ENCODE measurements at regions not wholly inside any gene's neighbourhood (a gene's known extent, or its start where the extent isn't known, plus 50 kb on each side); places are given as distances from the start of the nearest gene placed in this dataset.

DNA sequence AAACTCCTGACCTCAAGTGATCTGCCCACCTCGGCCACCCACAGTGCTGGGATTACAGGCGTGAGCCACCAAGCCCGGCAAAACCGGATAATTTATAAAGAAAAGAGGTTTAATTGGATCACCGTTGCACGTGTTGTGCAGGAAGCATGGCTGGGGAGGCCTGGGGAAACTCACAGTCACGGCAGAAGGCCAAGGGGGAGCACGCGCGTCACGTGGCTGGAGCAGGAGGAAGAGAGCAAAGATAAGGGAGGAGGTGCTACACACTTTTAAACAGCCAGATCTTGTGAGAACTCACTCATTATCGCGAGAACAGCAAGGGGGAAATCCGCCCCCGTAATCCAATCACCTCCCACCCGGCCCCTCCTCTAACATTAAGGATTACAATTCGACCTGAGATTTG lies 177.9 kb upstream of the TENM3 start:
- Histone ChIP-seq H3K9me3 (ENCODE audit: control insufficient read depth, insufficient read depth, low read length) (no peaks in the 10 kb centered on the region), H2AK9ac (replicated peaks; ENCODE audit: low read depth, low read length, poor library complexity) (no peak overlapping the region), H3K27me3 (ENCODE audit: control insufficient read depth, insufficient read depth, low read length) (no peaks in the 10 kb centered on the region), H4K8ac (ENCODE audit: low read depth in 2 of 2, low read length in 2 of 2) (no peak overlapping the region), H2AK5ac (ENCODE audit: low read depth, low read length) (no peak overlapping the region), H2BK5ac (ENCODE audit: low read depth, low read length, poor library complexity, severe bottlenecking) (no peak overlapping the region), H3K14ac (replicated peaks; ENCODE audit: low read depth, low read length) (no peak overlapping the region), H3K4me2 (ENCODE audit: low read depth, low read length) (no peak overlapping the region), H2BK15ac (ENCODE audit: low read depth, low read length) (no peak overlapping the region), H2BK20ac (ENCODE audit: low read depth, low read length) (no peak overlapping the region), H3K4me1 (ENCODE audit: control insufficient read depth, insufficient read depth, low read length) (no peaks in the 10 kb centered on the region), H2AFZ (replicated peaks; ENCODE audit: low read length, poor library complexity) (no peak overlapping the region), H3K4ac (ENCODE audit: low read depth, low read length) (no peak overlapping the region), H4K91ac (ENCODE audit: insufficient read depth, low read depth, low read length) (no peak overlapping the region), H3K56ac (ENCODE audit: extremely low read depth, insufficient read depth, low read length) (no peak overlapping the region), H4K20me1 (ENCODE audit: insufficient read depth, low read length) (no peaks in the 10 kb centered on the region), H3K27ac (ENCODE audit: insufficient read depth, low read length) (no peak overlapping the region), H3K9me1 (ENCODE audit: insufficient read depth, low read length) (no peaks in the 10 kb centered on the region), H4K5ac (ENCODE audit: low read depth, low read length) (no peak overlapping the region), H3K4me3 (ENCODE audit: insufficient read depth, low read depth, low read length) (no peak overlapping the region), H3K79me1 (ENCODE audit: low read depth in 1 of 2, low read length in 2 of 2) (no peaks in the 10 kb centered on the region), H3K23ac (ENCODE audit: low read depth, low read length) (no peak overlapping the region), H3K9ac (ENCODE audit: low read depth, low read length) (no peak overlapping the region), H2BK120ac (ENCODE audit: low read depth, low read length) (no peak overlapping the region), H3K18ac (ENCODE audit: low read depth, low read length) (no peak overlapping the region), H3K36me3 (ENCODE audit: control insufficient read depth, insufficient read depth, low read length) (no peaks in the 10 kb centered on the region)
- CTCF ChIA-PET: no interaction called here
- in situ Hi-C loops (cut with MboI; ENCODE audit: low sequenced_read_pairs): no loop called here
- intact Hi-C loops (cut with micrococcal nuclease): no loop called here
- ATAC-seq (ENCODE audit: low read depth): no peak
- dilution Hi-C loops (cut with HindIII; ENCODE audit: low sequenced_read_pairs, unreplicated experiment): no loop called here
- no peak for DNase-seq
- POLR2A ChIA-PET (ENCODE audit: unreplicated experiment): no interaction called here
- BruUV-seq (replicated peaks): no TSS peak
- 81% methylated on average over 7 of the region's 17 CpGs; no CpG with 5 or more reads in 1 of the 2 experiments for WGBS, 2 experiments (ENCODE audit: extremely low coverage in 2 of 2, insufficient read length in 1 of 2)
- TF ChIP-seq POLR2A (IDR thresholded peaks at IDR 0.05; ENCODE audit: low read depth, low read length): no peak
- TF ChIP-seq ELK1 (IDR thresholded peaks at IDR 0.05; ENCODE audit: borderline replicate concordance, low read depth, low read length): no peak
- TF ChIP-seq CEBPB (IDR thresholded peaks at IDR 0.05; ENCODE audit: low read depth, low read length): no peak
- no peak for TF ChIP-seq USF2 (IDR thresholded peaks at IDR 0.05; ENCODE audit: low read depth, low read length)
- TF ChIP-seq MAZ (IDR thresholded peaks at IDR 0.05; ENCODE audit: borderline replicate concordance, low read depth, low read length): no peak
- TF ChIP-seq RCOR1 (IDR thresholded peaks at IDR 0.05; ENCODE audit: insufficient replicate concordance, low read length): no peak
- TF ChIP-seq CTCF (conservative IDR thresholded peaks at IDR 0.05; ENCODE audit: low read depth, low read length): no peak
- no peak for TF ChIP-seq MXI1 (IDR thresholded peaks at IDR 0.05; ENCODE audit: borderline replicate concordance, low read depth, low read length)
- TF ChIP-seq BHLHE40 (IDR thresholded peaks at IDR 0.05; ENCODE audit: low read depth, low read length): no peak
- no peak for TF ChIP-seq RFX5 (IDR thresholded peaks at IDR 0.05; ENCODE audit: low read depth, low read length)
- no peak for TF ChIP-seq CHD1 (IDR thresholded peaks at IDR 0.05; ENCODE audit: low read depth, low read length)
- no peak for TF ChIP-seq RAD21 (IDR thresholded peaks at IDR 0.05; ENCODE audit: low read length)
- no peak for TF ChIP-seq MAFK (IDR thresholded peaks at IDR 0.05; ENCODE audit: low read depth, low read length)
- TF ChIP-seq NFE2L2 (IDR thresholded peaks at IDR 0.05; ENCODE audit: low read depth, low read length): no peak
- TF ChIP-seq FOS (IDR thresholded peaks at IDR 0.05; ENCODE audit: low read depth, low read length): no peak
- TF ChIP-seq SMC3 (IDR thresholded peaks at IDR 0.05; ENCODE audit: low read depth, low read length): no peak

Measured in IMR-90 (cell line).